A673 (cell line): ENCODE measurements at regions not wholly inside any gene's neighbourhood (a gene's known extent, or its start where the extent isn't known, plus 50 kb on each side); places are given as distances from the start of the nearest gene placed in this dataset.

Experiments used
- CTCF ChIP-seq: fragments of 300-800, 200-600 bp; sonication (generic); conservative IDR thresholded peaks from 2 replicates; pipeline ENCODE4 v1.5.1; 2017; ENCODE audit warnings: low read depth, mild to moderate bottlenecking, antibody characterized with exemption, low read length, moderate library complexity, mixed read lengths
- EZH2 ChIP-seq: fragments of 200-600 bp; sonication (generic); IDR thresholded peaks from 2 replicates; pipeline ENCODE4 v1.6.1; 2017; ENCODE audit warnings: borderline replicate concordance, low read depth, mild to moderate bottlenecking, mixed read lengths, antibody characterized with exemption, low read length; ENCODE audit not compliant: poor library complexity, severe bottlenecking

DNA sequence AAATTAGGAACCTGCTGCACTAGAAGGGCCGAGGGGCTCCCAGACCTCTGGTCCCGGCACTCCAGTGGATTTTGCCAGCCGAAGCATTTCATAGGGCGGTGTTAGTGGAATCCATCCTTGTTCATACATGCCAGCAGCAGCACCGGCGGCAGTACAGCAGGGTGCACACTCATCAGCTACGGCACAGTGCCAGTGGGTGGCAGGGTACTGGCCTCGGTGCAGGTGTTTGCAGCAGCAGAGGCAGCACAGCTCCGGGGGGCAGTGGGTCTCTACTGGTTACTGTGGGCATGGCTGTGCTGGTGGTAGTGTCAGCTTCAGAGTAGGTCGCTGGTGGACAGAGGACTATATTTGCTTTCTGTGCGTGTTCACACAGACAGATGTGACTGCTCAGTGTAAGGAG, 985.7 kb downstream of the CDH8 start:
- TF ChIP-seq CTCF (no peak), EZH2 (no peak)
